Activated CD8-positive, alpha-beta T cell treated with anti-CD3 and anti-CD28 coated beads, Interleukin-2, amount 10 ng/mL, durations not matched to agents 7 days and 5 days (primary cell): ENCODE measurements at regions not wholly inside any gene's neighbourhood (a gene's known extent, or its start where the extent isn't known, plus 50 kb on each side); places are given as distances from the start of the nearest gene placed in this dataset.

Experiments used
- ATAC-seq: fragments of 150-1000 bp; cut with Tn5 transposase; one replicate; pipeline ENCODE4 v1.10.0; 2021; ENCODE audit warnings: moderate library complexity
- CTCF ChIA-PET: fragments of 350-600 bp; sonication (Branson Sonifier 250); formaldehyde crosslinking; loops from one replicate; lab custom pipeline; 2021; ENCODE audit warnings: antibody characterized with exemption; lab: Charles Lee
- POLR2A ChIA-PET: fragments of 350-600 bp; sonication (Branson Sonifier 250); formaldehyde crosslinking; loops from one replicate; lab custom pipeline; 2021; ENCODE audit warnings: antibody characterized with exemption; lab: Charles Lee
- DNase-seq: peaks from one replicate; pipeline ENCODE4 v3.0.0-alpha.2; 2020
- H3K27ac Mint-ChIP-seq: one replicate; pipeline ENCODE4 v1.8.0; 2021; ENCODE audit warnings: mild to moderate bottlenecking, mixed read lengths
- H3K27me3 Mint-ChIP-seq: one replicate; pipeline ENCODE4 v1.8.0; 2021; ENCODE audit warnings: low read depth, mixed read lengths
- H3K36me3 Mint-ChIP-seq: one replicate; pipeline ENCODE4 v1.8.0; 2021; ENCODE audit warnings: low read depth, mixed read lengths
- H3K4me1 Mint-ChIP-seq: one replicate; pipeline ENCODE4 v1.8.0; 2021; ENCODE audit warnings: low read depth, mixed read lengths
- H3K4me3 Mint-ChIP-seq: one replicate; pipeline ENCODE4 v1.8.0; 2021; ENCODE audit warnings: mild to moderate bottlenecking, mixed read lengths
- H3K9me3 Mint-ChIP-seq: one replicate; pipeline ENCODE4 v1.8.0; 2022; ENCODE audit warnings: mixed read lengths; ENCODE audit not compliant: insufficient read depth

DNA sequence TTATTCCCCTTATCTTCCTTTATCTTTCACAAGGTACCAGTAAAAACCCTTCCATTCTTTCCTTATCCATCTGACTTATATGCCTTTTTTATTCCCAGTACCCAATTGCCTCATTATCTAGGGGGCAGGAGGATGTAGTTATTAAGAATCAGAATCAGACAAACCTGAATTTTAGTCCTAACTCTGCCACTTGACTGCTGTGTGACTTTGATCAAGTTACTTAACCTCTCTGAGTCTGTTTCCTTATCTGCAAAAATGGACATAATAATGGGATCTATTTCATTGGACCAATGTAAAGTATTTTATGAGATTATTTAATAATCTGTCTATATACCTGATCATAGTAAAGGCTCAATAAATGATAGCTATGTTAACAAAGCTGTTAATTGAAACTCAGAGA lies 59.6 kb upstream of the SIX3 start:
- H3K27ac Mint-ChIP-seq, result no peak overlapping the region
- no peaks in the 10 kb centered on the region for H3K9me3 Mint-ChIP-seq
- no peak for ATAC-seq
- H3K36me3 Mint-ChIP-seq, result no peaks in the 10 kb centered on the region
- H3K27me3 Mint-ChIP-seq, result peaks cover 5% of the 10 kb centered on the region
- POLR2A ChIA-PET, result no interaction called here
- H3K4me1 Mint-ChIP-seq, result no peaks in the 10 kb centered on the region
- no peak for DNase-seq
- H3K4me3 Mint-ChIP-seq, result no peak overlapping the region
- CTCF ChIA-PET, result no interaction called here

DNA sequence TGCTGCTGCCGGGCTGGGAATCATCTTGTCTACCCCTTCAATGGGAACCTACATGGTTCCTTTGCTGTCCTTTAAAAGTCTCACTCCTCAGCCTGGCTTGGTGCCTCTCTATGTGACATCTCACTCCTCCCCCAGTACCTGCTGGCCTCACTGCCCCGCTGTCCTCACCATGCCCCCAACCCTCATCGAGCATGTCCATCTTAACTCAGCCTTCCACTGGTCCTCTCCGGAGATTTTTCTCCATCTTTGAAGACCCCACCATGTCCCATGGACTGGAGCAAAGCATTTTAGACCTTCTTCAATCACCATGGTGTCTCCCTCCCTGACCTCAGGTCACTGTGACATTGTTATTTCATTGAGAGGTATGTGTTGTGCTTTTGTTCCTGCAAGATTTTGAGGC lies 58.1 kb upstream of the SIX3 start:
- no peak for DNase-seq
- no peaks in the 10 kb centered on the region for H3K9me3 Mint-ChIP-seq
- no peaks in the 10 kb centered on the region for H3K4me1 Mint-ChIP-seq
- ChIA-PET POLR2A (no interaction called here), CTCF (no interaction called here)
- H3K27me3 Mint-ChIP-seq, result peaks cover 10% of the 10 kb centered on the region
- no peak for ATAC-seq
- no peak overlapping the region for H3K4me3 Mint-ChIP-seq
- no peaks in the 10 kb centered on the region for H3K36me3 Mint-ChIP-seq
- no peak overlapping the region for H3K27ac Mint-ChIP-seq

DNA sequence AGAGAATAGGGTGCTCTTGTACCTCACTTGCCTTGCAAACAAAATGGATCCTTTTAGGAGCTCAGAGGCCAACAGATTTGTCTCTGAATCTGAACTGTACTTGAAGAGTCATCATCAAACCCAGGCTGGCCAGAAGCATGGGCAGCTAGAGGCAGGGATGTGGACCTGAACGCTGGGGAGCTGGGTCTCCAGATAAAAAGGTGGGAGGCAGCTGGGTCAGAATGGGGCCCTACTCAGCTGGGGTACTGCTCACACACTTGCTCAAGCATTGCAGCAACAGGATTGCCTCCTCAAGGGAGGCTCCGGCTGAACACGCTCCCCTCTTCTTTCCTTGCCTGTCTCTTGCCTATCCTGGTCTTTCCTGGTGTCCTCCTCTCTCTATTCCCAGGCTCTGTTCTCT lies 57.3 kb upstream of the SIX3 start:
- no peak overlapping the region for H3K27ac Mint-ChIP-seq
- no peak for ATAC-seq
- POLR2A ChIA-PET, result no interaction called here

DNA sequence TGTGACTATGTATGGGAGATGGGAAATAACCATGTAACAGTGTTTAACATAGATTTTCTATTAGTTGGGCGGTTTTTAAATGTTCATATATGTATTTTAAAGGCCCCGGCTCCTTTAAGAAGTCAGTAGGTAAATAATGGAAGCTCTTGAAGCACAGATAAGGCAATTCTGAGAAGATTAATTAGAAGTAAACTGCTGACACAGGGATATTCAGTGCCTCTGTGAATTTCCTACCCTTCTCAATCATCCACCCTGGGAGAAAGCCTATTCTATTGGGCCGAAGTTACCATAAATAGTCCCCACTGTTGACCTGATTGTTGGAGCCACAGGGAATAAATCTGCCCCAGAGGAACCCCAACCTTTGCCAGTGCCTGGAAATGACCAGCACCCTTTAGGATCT lies 56.8 kb upstream of the SIX3 start:
- Mint-ChIP-seq H3K36me3 (no peaks in the 10 kb centered on the region), H3K4me1 (no peaks in the 10 kb centered on the region), H3K9me3 (no peaks in the 10 kb centered on the region), H3K27ac (no peak overlapping the region), H3K4me3 (no peak overlapping the region), H3K27me3 (peaks cover 6% of the 10 kb centered on the region)
- DNase-seq (no peak), ATAC-seq (no peak)
- CTCF ChIA-PET, result no interaction called here
- POLR2A ChIA-PET, result no interaction called here

More for the DNA sequence above, 57.3 kb upstream of the SIX3 start:
- Mint-ChIP-seq H3K36me3 (no peaks in the 10 kb centered on the region), H3K9me3 (no peaks in the 10 kb centered on the region), H3K4me3 (no peak overlapping the region), H3K4me1 (no peaks in the 10 kb centered on the region), H3K27me3 (peaks cover 6% of the 10 kb centered on the region)
- DNase-seq, result no peak
- CTCF ChIA-PET, result no interaction called here

DNA sequence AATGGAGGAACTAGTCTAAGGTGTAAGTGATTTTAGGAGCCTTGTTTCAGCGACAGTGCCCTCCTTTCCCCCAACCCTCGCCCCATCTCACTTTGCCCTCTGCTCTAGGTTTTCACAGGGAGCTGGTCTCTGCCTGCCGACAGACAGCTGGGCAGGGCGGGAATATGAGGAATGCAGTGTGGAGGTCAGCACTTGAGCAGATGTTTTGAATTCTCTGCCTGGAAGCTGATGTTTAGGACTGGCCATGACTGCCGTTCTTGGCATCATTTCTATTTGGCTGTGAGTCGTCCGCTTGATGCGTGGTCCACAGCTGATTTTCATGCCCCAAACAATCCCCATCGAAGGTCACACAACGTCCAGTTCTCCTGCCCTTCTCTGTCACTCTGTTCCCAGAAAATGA lies 55.1 kb upstream of the SIX3 start:
- POLR2A ChIA-PET, result no interaction called here
- ATAC-seq, result no peak
- DNase-seq, result no peak
- Mint-ChIP-seq H3K4me3 (no peak overlapping the region), H3K9me3 (no peaks in the 10 kb centered on the region), H3K27me3 (peaks cover 4% of the 10 kb centered on the region), H3K27ac (no peak overlapping the region), H3K4me1 (no peaks in the 10 kb centered on the region), H3K36me3 (no peaks in the 10 kb centered on the region)
- CTCF ChIA-PET, result no interaction called here

DNA sequence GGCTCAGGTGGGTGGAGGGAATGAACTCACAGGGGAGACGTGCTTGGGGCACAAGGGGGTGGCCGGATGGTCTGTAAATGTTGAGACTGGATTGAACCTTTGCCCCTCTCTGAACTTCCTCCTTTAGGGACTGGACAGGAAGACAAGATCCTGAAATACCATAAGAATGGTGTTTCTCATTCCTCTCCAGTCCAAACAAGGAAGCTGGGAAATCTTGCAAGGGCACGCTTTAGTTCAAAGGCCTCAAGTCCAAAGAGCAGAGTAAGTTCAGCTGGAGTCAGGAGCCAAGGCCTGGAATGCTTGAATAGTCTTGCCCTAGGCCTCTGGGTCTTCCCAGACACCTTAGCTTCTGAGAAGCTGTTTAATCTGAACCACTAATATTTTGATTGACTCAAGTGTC lies 52.4 kb upstream of the SIX3 start:
- Mint-ChIP-seq H3K9me3 (peaks cover 4% of the 10 kb centered on the region), H3K27me3 (peaks cover 4% of the 10 kb centered on the region), H3K27ac (no peak overlapping the region), H3K4me1 (no peaks in the 10 kb centered on the region), H3K4me3 (no peak overlapping the region), H3K36me3 (no peaks in the 10 kb centered on the region)
- ATAC-seq (no peak), DNase-seq (no peak)
- CTCF ChIA-PET, result no interaction called here
- POLR2A ChIA-PET, result no interaction called here
